ENCODE measurements at regions not wholly inside any gene's neighbourhood (a gene's known extent, or its start where the extent isn't known, plus 50 kb on each side); places are given as distances from the start of the nearest gene placed in this dataset.

DNA sequence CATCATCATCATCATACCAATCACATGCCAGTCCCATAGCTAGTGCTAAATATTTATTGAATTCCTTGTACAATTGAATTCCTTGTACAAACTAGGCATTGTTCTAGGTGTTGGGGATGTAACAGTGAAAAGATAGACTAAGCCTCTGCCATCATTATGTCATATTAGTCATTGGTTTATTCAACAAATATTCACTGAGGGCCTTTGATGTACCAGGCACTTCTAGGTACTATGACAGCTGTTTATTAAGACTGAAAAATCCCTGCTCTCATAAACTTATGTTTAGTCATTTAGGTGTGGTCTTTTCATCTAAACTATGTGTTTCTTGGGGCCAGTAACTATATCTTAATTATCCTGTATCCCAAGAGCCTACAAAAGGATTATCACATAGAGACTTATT lies 412.3 kb upstream of the ETAA1 start:
- TF ChIP-seq, protein P1, sequence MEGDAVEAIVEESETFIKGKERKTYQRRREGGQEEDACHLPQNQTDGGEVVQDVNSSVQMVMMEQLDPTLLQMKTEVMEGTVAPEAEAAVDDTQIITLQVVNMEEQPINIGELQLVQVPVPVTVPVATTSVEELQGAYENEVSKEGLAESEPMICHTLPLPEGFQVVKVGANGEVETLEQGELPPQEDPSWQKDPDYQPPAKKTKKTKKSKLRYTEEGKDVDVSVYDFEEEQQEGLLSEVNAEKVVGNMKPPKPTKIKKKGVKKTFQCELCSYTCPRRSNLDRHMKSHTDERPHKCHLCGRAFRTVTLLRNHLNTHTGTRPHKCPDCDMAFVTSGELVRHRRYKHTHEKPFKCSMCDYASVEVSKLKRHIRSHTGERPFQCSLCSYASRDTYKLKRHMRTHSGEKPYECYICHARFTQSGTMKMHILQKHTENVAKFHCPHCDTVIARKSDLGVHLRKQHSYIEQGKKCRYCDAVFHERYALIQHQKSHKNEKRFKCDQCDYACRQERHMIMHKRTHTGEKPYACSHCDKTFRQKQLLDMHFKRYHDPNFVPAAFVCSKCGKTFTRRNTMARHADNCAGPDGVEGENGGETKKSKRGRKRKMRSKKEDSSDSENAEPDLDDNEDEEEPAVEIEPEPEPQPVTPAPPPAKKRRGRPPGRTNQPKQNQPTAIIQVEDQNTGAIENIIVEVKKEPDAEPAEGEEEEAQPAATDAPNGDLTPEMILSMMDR (IDR thresholded peaks at IDR 0.05), result no peak
- TF ChIP-seq, protein P2, sequence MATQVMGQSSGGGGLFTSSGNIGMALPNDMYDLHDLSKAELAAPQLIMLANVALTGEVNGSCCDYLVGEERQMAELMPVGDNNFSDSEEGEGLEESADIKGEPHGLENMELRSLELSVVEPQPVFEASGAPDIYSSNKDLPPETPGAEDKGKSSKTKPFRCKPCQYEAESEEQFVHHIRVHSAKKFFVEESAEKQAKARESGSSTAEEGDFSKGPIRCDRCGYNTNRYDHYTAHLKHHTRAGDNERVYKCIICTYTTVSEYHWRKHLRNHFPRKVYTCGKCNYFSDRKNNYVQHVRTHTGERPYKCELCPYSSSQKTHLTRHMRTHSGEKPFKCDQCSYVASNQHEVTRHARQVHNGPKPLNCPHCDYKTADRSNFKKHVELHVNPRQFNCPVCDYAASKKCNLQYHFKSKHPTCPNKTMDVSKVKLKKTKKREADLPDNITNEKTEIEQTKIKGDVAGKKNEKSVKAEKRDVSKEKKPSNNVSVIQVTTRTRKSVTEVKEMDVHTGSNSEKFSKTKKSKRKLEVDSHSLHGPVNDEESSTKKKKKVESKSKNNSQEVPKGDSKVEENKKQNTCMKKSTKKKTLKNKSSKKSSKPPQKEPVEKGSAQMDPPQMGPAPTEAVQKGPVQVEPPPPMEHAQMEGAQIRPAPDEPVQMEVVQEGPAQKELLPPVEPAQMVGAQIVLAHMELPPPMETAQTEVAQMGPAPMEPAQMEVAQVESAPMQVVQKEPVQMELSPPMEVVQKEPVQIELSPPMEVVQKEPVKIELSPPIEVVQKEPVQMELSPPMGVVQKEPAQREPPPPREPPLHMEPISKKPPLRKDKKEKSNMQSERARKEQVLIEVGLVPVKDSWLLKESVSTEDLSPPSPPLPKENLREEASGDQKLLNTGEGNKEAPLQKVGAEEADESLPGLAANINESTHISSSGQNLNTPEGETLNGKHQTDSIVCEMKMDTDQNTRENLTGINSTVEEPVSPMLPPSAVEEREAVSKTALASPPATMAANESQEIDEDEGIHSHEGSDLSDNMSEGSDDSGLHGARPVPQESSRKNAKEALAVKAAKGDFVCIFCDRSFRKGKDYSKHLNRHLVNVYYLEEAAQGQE (IDR thresholded peaks at IDR 0.05; ENCODE audit: insufficient read depth in 1 of 2, low read depth in 2 of 2, low read length in 1 of 2), result no peak
